H1 (cell line): ENCODE measurements at regions not wholly inside any gene's neighbourhood (a gene's known extent, or its start where the extent isn't known, plus 50 kb on each side); places are given as distances from the start of the nearest gene placed in this dataset.

Source experiments
- CBX5 ChIP-seq: fragments of 300-800, 300-1000 bp; sonication (generic); IDR thresholded peaks from 2 replicates; pipeline ENCODE4 v1.7.1; 2016; ENCODE audit warnings: antibody characterized with exemption, low read length, low read depth
- CTBP2 ChIP-seq: IDR thresholded peaks from 2 replicates; pipeline ENCODE4 v1.7.0; 2011; ENCODE audit warnings: borderline replicate concordance, mild to moderate bottlenecking, moderate library complexity, mixed read lengths, low read length; ENCODE audit not compliant: insufficient read depth, insufficient read length
- EZH2 ChIP-seq: fragments of 200-600 bp; sonication (generic); IDR thresholded peaks from 2 replicates; pipeline ENCODE4 v1.7.1; 2012; ENCODE audit warnings: low read depth, mild to moderate bottlenecking, moderate library complexity, low read length, inconsistent platforms; ENCODE audit not compliant: severe bottlenecking
- SRF ChIP-seq: IDR thresholded peaks from 2 replicates; pipeline ENCODE4 v1.6.1; 2011; ENCODE audit warnings: mild to moderate bottlenecking, low read depth, low read length, moderate library complexity

- TF ChIP-seq EZH2: no peak
- TF ChIP-seq CTBP2: no peak
- TF ChIP-seq SRF: no peak
- no peak for TF ChIP-seq CBX5
These were observed 171.7 kb downstream of the KATNIP start (continued) for GRCh38 chr16:27721531-27722181.
